LoVo (cell line): ENCODE measurements at regions not wholly inside any gene's neighbourhood (a gene's known extent, or its start where the extent isn't known, plus 50 kb on each side); places are given as distances from the start of the nearest gene placed in this dataset.

Experiments used
- DNase-seq: peaks from one replicate; pipeline ENCODE4 v3.0.0-alpha.2; 2016; ENCODE audit warnings: low spot score

- no peak for DNase-seq
Observed at GRCh38 chr21:43332861-43333297, 94.1 kb downstream of the SIK1 start.

- DNase-seq = no peak
Observed at GRCh38 chr21:43331962-43332828, 94.7 kb downstream of the SIK1 start.

GRCh38 chr21:43331111-43331961 lies 95.6 kb downstream of the SIK1 start:
- DNase-seq = no peak

- no peak for DNase-seq
Observed at GRCh38 chr21:43330306-43330881, 96.5 kb downstream of the SIK1 start.

- DNase-seq = no peak
Observed at GRCh38 chr21:43329711-43330269, 97.1 kb downstream of the SIK1 start.

GRCh38 chr21:43328958-43329691 lies 97.8 kb downstream of the SIK1 start:
- no peak for DNase-seq

GRCh38 chr21:43328185-43328957 lies 98.6 kb downstream of the SIK1 start:
- no peak for DNase-seq

- DNase-seq = no peak
Observed at GRCh38 chr21:43325968-43326715, 100.8 kb downstream of the SIK1 start.

- no peak for DNase-seq
Observed at GRCh38 chr21:43325036-43325435, 101.9 kb downstream of the SIK1 start.

- no peak for DNase-seq
Observed at GRCh38 chr21:43324596-43324995, 102.3 kb downstream of the SIK1 start.

GRCh38 chr21:43323244-43324005 lies 103.5 kb downstream of the SIK1 start:
- DNase-seq = no peak

- no peak for DNase-seq
Observed at GRCh38 chr21:43322805-43323204, 104.1 kb downstream of the SIK1 start.

- DNase-seq = no peak
Observed at GRCh38 chr21:43322311-43322710, 104.6 kb downstream of the SIK1 start.

GRCh38 chr21:43321611-43322010 lies 105.3 kb downstream of the SIK1 start:
- no peak for DNase-seq

GRCh38 chr21:43321111-43321510 lies 105.8 kb downstream of the SIK1 start:
- no peak for DNase-seq

- no peak for DNase-seq
Observed at GRCh38 chr21:43320526-43320925, 106.4 kb downstream of the SIK1 start.

- no peak for DNase-seq
Observed at GRCh38 chr21:43318841-43319781, 107.8 kb downstream of the SIK1 start.

GRCh38 chr21:43318368-43318767 lies 108.6 kb downstream of the SIK1 start:
- DNase-seq = no peak
